Tibial nerve (tissue), 4 donors: ENCODE measurements at regions not wholly inside any gene's neighbourhood (a gene's known extent, or its start where the extent isn't known, plus 50 kb on each side); places are given as distances from the start of the nearest gene placed in this dataset.

Experiments
- CTCF ChIP-seq, 5 experiments: fragments of 200-600 bp in 3 of 5; fragments of 450-650 bp in 2 of 5; sonication (generic) in 3 of 5; IDR thresholded peaks; one replicate each; pipeline ENCODE4 v1.5.1; 2016 to 2019; ENCODE audit warnings: antibody characterized with exemption in 5 of 5, mild to moderate bottlenecking in 3 of 5, moderate library complexity in 2 of 5
- EP300 ChIP-seq, 2 donors: sonication (generic); formaldehyde crosslinking; IDR thresholded peaks; one replicate each; pipeline ENCODE4 v1.6.1; 2017; ENCODE audit warnings: antibody characterized with exemption in 2 of 2, mild to moderate bottlenecking in 1 of 2
- POLR2A ChIP-seq, 2 donors: fragments of 450-650 bp; IDR thresholded peaks; one replicate each; pipeline ENCODE4 v1.6.1; 2017; ENCODE audit warnings: antibody characterized with exemption in 2 of 2, mild to moderate bottlenecking in 2 of 2, moderate library complexity in 2 of 2

- TF ChIP-seq CTCF (IDR thresholded peaks at IDR 0.05) (no peak), POLR2A (IDR thresholded peaks at IDR 0.05) (no peak), EP300 (IDR thresholded peaks at IDR 0.05) (no peak)
These were observed 263.3 kb downstream of the TTC6 start for GRCh38 chr14:37858733-37859132.
